ENCODE measurements at regions not wholly inside any gene's neighbourhood (a gene's known extent, or its start where the extent isn't known, plus 50 kb on each side); places are given as distances from the start of the nearest gene placed in this dataset.

DNA sequence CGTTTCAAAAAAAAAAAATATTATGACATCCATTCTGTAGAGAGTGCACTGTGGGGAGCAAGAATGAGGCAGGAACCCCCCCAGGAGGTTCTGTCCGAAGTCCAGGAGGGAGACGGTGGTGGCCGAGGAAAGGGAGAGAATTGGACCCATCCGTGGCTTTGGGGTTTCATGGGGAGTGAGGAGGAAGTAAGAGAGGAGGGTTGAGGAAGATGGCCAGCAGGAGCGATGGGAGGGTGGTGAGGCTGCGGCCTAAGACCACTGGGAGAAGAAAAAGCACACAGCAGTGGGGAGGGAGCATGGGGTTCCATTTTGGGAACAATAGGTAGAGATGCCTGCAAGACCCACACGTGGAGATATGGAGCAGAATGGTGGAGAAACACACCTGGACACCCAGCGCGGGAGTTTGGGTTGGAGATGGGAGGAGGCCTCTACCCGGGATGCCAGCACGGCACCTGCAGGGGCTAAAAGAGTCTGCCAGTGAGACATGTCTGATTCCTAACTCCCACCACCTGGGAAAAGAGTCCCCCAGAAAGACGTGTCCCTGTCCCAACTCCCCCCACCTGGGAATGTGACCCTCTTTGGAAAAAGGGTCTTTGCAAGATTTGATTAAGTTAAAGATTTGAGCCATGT, 72.5 kb upstream of the SHANK2 start:
- FAIRE-seq (no peak), DNase-seq (no peak), ATAC-seq (no peak)
- no peak overlapping the region for H3K27ac ChIP-seq
- no peaks in the 10 kb centered on the region for H3K36me3 ChIP-seq
- TF ChIP-seq, protein P1, sequence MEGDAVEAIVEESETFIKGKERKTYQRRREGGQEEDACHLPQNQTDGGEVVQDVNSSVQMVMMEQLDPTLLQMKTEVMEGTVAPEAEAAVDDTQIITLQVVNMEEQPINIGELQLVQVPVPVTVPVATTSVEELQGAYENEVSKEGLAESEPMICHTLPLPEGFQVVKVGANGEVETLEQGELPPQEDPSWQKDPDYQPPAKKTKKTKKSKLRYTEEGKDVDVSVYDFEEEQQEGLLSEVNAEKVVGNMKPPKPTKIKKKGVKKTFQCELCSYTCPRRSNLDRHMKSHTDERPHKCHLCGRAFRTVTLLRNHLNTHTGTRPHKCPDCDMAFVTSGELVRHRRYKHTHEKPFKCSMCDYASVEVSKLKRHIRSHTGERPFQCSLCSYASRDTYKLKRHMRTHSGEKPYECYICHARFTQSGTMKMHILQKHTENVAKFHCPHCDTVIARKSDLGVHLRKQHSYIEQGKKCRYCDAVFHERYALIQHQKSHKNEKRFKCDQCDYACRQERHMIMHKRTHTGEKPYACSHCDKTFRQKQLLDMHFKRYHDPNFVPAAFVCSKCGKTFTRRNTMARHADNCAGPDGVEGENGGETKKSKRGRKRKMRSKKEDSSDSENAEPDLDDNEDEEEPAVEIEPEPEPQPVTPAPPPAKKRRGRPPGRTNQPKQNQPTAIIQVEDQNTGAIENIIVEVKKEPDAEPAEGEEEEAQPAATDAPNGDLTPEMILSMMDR (IDR thresholded peaks at IDR 0.05) = no peak
- no peaks in the 10 kb centered on the region for H3K4me1 ChIP-seq
- WGBS, 2 donors = 88 to 95% methylated on average over 12 to 13 of the region's 13 CpGs
- intact Hi-C loops (cut with DNase I) = no loop called here
- H3K4me3 ChIP-seq = no peak overlapping the region
- H3K9me3 ChIP-seq = no peaks in the 10 kb centered on the region
- H3K27me3 ChIP-seq = no peaks in the 10 kb centered on the region

GRCh38 chr11:71323876-71324526, 71.6 kb upstream of the SHANK2 start:
- no peaks in the 10 kb centered on the region for H3K4me1 ChIP-seq
- H3K27me3 ChIP-seq = no peaks in the 10 kb centered on the region
- no peak overlapping the region for H3K27ac ChIP-seq
- DNase-seq (no peak), FAIRE-seq (no peak), ATAC-seq (no peak)
- no peaks in the 10 kb centered on the region for H3K36me3 ChIP-seq
- no peak overlapping the region for H3K4me3 ChIP-seq
- H3K9me3 ChIP-seq = no peaks in the 10 kb centered on the region
- TF ChIP-seq, protein P1 (IDR thresholded peaks at IDR 0.05) = no peak
- 84 to 89% methylated on average over 11 of the region's 11 CpGs for WGBS, 2 donors
- intact Hi-C loops (cut with DNase I) = no loop called here

- Histone ChIP-seq H3K4me3 (no peak overlapping the region), H3K27me3 (no peaks in the 10 kb centered on the region), H3K27ac (no peak overlapping the region), H3K36me3 (no peaks in the 10 kb centered on the region), H3K4me1 (no peaks in the 10 kb centered on the region), H3K9me3 (no peaks in the 10 kb centered on the region)
- TF ChIP-seq, protein P1 (IDR thresholded peaks at IDR 0.05) = no peak
- ATAC-seq (no peak), DNase-seq (peak in 1 of 6 donors; percentile 35), FAIRE-seq (no peak)
- intact Hi-C loops (cut with DNase I) = no loop called here
- 86 to 92% methylated on average over 13 of the region's 13 CpGs for WGBS, 2 donors
These were observed 70.6 kb upstream of the SHANK2 start for GRCh38 chr11:71322861-71323582.

DNA sequence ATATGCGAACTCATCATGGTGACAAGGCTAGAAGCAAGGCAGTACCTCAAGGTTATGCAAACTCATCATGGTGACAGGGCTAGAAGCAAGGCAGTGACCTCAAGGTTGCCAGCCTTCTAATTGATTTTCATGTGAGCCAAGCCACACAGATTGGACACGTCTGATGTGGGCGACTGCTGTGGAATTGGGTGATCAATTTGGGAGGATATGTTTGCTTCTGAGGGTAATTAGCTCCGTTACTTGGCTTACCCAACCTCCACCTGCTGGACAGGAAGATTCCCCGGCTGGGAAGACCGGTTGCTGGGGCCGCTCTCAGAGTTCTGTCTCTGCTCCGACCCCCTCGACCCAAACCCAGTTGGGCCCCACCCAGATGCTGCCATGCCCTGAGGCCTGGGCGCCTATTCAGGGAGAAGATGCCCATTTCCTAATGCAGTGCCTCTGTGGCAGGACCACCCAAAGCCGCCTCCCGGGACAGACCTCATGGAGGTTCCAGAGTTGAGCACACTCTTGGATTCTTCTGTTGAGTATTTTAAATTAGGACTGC, 69.9 kb upstream of the SHANK2 start:
- intact Hi-C loops (cut with DNase I) = no loop called here
- Histone ChIP-seq H3K36me3 (no peaks in the 10 kb centered on the region), H3K27ac (no peak overlapping the region), H3K4me3 (no peak overlapping the region), H3K27me3 (no peaks in the 10 kb centered on the region), H3K9me3 (no peaks in the 10 kb centered on the region), H3K4me1 (no peaks in the 10 kb centered on the region)
- ATAC-seq (peak in 3 of 4 donors; percentile 35 to 85 (median 79)), DNase-seq (peak in 2 of 6 donors; percentile 22 to 50), FAIRE-seq (no peak)
- 59 to 65% methylated on average over 12 of the region's 12 CpGs for WGBS, 2 donors
- TF ChIP-seq, protein P1 (IDR thresholded peaks at IDR 0.05) = no peak
